Bone marrow (tissue), 2 donors: ENCODE measurements at regions not wholly inside any gene's neighbourhood (a gene's known extent, or its start where the extent isn't known, plus 50 kb on each side); places are given as distances from the start of the nearest gene placed in this dataset.
"Not testable (repeated sequence)": the region's sequence is repeated elsewhere in the genome, so short reads cannot be mapped to it uniquely, and the experiment has no call there.

Experiments used
- DNase-seq, 2 donors: peaks; one replicate each; lab custom pipeline; 2025; lab: John Stamatoyannopoulos, UW

GRCh38 chr2:118464546-118465265 is 376.4 kb downstream of the INSIG2 start:
- no peak for DNase-seq

- no peak for DNase-seq
These were observed 375.8 kb downstream of the INSIG2 start for GRCh38 chr2:118464046-118464445.

GRCh38 chr2:118460425-118460824 is 372.2 kb downstream of the INSIG2 start:
- DNase-seq = no peak

- DNase-seq = no peak
These were observed 371.2 kb downstream of the INSIG2 start for GRCh38 chr2:118459426-118459825.

- DNase-seq = no peak
These were observed 369.7 kb downstream of the INSIG2 start for GRCh38 chr2:118457951-118458350.

- no peak for DNase-seq
These were observed 361.1 kb downstream of the INSIG2 start for GRCh38 chr2:118449401-118449800.

GRCh38 chr2:118443596-118443995 is 355.3 kb downstream of the INSIG2 start:
- DNase-seq = no peak

GRCh38 chr2:118442996-118443553 is 354.8 kb downstream of the INSIG2 start:
- no peak for DNase-seq

GRCh38 chr2:118442046-118442445 is 353.8 kb downstream of the INSIG2 start:
- DNase-seq = no peak

GRCh38 chr2:118440404-118441098 is 352.3 kb downstream of the INSIG2 start:
- DNase-seq = no peak

- no peak for DNase-seq
These were observed 349.2 kb downstream of the INSIG2 start for GRCh38 chr2:118437501-118437900.

GRCh38 chr2:118431997-118432396 is 343.7 kb downstream of the INSIG2 start:
- DNase-seq = no peak

GRCh38 chr2:118431586-118431985 is 343.3 kb downstream of the INSIG2 start:
- DNase-seq = no peak

- DNase-seq = no peak
These were observed 342.9 kb downstream of the INSIG2 start for GRCh38 chr2:118431165-118431517.

GRCh38 chr2:118430510-118431164 is 342.4 kb downstream of the INSIG2 start:
- DNase-seq = no peak

GRCh38 chr2:118425191-118425590 is 336.9 kb downstream of the INSIG2 start:
- no peak for DNase-seq

- no peak for DNase-seq
These were observed 335.5 kb downstream of the INSIG2 start for GRCh38 chr2:118423776-118424175.

- no peak for DNase-seq
These were observed 333.4 kb downstream of the INSIG2 start for GRCh38 chr2:118421648-118422047.

GRCh38 chr2:118417406-118418120 is 329.3 kb downstream of the INSIG2 start:
- no peak for DNase-seq

- not testable (repeated sequence) for DNase-seq
These were observed 326.9 kb downstream of the INSIG2 start for GRCh38 chr2:118415186-118415585.

- DNase-seq = no peak
These were observed 315.6 kb downstream of the INSIG2 start for GRCh38 chr2:118403658-118404451.
